GM19463 (cell line): ENCODE measurements at regions not wholly inside any gene's neighbourhood (a gene's known extent, or its start where the extent isn't known, plus 50 kb on each side); places are given as distances from the start of the nearest gene placed in this dataset.
"Not testable (repeated sequence)": the region's sequence is repeated elsewhere in the genome, so short reads cannot be mapped to it uniquely, and the experiment has no call there.

ENCODE experiments used
- ATAC-seq: cut with Tn5 transposase; IDR thresholded peaks from one replicate; pipeline ENCODE4 v1.9.1; 2021; ENCODE audit warnings: mild to moderate bottlenecking, moderate library complexity; ENCODE audit not compliant: unreplicated experiment

DNA sequence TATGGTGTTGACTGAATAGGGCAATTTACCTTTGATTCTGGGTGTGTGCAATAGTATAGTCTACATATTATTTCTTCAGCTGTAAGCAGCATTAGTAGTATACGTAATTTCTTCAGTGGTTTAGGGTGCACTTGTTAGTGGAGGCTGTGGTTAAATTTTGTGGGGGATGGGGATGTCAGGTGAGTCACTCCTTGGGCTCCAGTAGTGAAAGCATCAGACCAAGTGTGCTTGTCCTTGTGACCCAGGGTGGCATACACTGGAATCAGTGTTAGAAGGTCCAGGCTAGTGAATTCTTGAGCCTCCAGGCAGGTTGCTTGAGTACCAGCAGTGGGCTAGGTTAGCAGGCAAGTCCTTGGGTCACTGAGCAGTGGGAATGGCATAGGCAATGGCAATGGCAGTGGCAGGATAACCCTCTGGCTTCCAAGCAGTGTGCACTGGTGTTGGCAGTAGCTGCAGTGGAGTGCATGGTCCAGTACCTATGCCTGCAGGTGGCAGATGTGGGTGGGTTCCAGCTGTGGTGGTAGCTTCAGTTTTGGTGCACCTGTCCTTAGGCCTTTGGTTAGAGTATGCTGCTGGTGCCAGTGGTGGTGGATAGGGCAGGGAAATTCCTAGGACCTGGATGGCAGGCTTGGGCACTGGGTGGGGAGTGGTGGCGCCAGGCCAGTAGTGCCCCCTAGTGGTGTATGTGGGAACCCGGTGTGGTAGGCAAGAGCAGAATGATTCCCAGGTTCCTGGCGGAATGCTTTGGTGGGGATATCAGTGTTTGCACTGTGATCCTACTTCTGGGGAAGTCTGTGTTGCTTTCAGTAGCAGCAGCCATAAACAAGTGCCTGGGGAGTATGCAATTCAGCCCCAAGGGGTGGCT, 531.0 kb downstream of the SMARCA1 start:
- ATAC-seq, result no peak

DNA sequence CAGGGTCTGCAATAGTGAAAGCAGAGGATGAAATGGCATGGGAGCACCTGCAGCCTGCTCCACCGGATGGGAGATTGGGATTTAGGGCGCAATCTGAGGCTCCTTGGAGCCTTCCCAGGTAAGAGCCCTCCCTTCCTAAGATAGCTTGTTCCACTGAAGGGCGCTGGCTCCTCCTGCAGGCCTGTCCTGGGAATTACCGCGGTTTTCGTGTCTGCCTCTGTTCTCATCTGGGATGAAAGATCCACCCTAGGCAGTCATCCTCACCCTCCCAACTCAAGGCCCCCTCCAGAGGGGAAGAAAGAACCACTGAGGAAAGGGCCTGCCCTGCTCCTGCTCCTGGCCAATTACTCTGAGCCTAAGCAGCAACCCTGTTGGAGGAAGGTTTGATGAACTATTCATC, 547.5 kb downstream of the SMARCA1 start:
- ATAC-seq, result peak; percentile 81

DNA sequence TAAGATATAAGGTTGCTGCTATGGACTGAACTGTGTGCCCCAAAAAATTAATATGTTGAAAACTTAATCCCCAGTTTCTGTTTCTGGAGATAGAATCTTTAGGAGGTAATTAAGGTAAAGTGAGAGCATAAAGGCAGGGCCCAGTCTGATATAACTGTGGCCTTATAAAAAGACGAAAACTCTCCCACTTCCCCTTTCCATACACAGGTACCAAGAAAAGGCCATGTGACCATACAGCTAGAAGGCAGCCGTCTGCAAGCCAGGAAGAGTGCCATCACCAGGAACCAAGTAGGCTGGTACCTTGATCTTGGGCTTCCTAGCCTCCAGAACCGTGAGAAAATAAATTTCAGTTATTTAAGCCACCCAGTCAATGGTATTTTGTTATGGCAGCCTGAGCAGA, 550.3 kb downstream of the SMARCA1 start:
- ATAC-seq, result no peak

DNA sequence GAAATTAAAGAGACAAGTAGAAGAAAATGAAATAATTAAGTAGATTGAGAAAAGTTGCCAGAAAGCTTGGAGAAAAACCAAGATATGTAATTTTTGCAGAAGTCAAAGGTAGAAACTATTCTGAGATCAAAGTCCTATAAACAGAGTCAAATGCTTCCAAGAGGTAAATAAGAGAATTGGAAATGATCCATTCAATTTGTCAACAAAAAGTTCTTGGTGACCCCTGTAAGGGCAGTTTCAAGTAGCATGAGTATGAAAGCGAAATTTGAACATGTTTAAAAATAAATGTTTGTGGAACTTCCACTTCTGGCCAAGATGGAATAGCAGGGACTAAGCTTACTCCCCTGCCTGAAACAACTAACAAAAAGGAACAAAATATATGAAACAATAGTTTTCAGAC, 562.0 kb downstream of the SMARCA1 start:
- ATAC-seq, result no peak

DNA sequence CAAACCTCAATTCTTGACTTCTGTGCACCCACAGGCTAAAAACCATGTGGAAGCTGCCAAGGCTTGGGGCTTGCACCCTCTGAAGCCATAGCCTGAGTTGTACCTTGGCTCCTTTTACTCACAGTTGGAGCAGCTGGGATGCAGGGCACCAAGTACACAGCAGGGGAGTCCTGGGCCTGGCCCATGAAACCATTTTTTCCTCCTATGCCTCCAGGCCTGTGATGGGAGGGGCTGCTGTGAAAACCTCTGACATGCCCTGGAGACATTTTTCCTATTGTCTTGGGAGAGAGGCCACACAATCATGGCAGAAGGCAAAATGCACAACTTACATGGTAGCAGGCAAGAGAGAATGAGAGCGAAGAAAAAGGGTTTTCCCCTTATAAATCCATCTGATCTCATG, 568.6 kb downstream of the SMARCA1 start:
- not testable (repeated sequence) for ATAC-seq

DNA sequence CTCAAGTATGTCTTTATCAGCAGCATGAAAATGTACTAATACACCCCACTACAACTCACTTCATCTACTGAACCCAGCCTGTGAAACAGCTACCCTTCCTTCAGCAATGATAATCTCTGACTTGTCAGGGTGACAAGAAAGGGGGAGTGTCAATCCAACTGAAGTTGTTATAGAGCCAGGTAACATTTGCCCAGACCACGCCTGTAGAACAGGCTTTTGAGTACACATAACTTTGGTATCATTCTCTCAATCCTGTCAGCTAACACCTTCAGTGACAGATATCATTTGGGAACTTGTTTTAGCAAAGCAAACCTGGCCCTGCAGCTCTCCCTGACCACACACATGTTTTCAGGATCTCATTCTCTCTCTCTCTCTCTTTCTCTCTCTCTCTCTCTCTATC, 592.2 kb downstream of the SMARCA1 start:
- ATAC-seq, result no peak

DNA sequence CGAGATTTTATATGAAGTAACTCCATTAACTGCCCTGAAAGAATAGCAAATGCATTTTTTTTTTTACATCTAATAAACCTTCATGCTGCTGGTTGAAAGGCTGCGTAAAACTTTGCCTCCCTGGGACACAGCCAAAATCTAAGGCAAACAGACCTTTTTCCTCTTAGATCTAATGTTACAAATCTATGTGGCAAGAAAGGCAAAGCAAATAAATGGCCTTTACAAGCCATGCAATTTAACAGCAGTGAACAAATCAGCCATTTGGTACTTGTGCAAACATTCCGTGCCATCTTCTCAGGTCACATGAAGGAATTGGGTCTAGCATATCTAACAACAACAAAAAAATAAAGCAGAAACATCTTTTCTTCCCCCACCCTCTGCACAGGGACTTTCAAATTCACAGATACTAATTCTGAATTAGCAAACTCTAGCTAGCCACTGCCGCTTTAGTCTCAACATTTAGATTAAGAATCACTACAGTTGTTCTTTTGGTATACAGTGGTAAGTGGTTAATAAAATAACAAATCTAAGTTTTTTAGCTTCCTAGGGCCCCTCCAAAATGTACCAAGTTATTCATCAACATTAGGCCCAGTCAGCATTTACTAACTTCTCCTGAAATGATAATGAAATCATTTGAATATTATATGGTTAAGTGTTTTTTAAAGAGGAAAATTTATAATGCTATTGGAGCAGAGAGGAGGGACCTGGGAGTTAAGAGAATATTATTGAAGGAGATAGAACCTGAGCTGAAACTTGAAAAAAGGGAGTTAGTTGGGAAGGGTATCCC, 593.8 kb downstream of the SMARCA1 start:
- ATAC-seq, result no peak

DNA sequence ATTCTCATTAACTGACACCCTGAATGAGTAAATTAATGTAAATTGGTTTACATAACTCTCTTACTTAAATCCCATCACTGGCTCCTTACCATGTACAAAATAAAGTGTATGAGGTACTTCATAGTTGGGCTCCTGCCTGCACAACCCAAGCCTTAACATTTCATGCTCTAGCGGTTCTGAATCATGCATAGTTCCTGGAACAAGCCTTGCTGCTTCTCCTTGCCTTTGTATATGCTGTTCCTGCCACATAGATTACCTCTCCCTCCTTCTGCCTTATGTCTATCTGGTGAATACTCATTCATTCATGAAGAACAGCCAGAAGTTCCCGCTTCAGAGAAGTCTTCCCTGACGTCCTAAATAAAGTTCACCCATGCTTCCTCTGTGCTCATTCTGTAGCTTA, 594.7 kb downstream of the SMARCA1 start:
- no peak for ATAC-seq

DNA sequence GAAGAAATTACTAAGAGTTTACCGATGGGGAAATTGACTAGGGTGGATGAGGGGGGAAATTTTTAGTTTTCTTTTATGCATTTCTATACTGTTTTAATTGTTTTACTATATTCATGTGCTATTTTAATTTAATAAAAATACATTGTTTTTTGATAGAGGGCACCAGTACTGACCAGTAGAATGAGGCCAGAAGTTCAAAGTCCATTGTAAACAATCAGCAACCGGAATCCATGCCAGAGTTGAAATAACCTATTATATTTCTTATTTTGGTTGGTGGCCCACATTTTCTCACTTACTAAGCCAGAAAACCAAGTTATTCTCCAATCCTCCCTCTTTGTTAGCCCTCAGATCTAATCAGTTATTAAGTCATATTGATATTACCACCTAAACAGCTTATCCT, 595.9 kb downstream of the SMARCA1 start:
- ATAC-seq, result no peak

DNA sequence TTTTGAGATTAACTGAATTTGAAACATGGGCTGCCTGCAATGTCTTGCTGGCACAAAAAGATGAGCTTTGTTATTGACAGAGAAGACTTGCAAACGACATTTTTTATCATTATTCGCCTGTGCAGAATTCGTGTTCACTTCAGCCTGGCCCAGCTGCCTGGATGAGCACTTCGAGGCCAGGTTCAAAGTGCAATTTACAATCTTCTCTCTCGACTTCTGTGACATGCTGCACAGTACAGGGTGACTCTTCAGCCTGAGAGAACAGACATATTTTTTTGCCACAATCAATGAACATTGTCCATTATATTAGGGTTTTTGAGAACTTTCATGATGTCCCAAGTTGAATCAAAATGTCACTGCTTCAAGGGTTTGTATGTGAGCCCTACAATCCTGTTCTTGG, 616.5 kb downstream of the SMARCA1 start:
- no peak for ATAC-seq

DNA sequence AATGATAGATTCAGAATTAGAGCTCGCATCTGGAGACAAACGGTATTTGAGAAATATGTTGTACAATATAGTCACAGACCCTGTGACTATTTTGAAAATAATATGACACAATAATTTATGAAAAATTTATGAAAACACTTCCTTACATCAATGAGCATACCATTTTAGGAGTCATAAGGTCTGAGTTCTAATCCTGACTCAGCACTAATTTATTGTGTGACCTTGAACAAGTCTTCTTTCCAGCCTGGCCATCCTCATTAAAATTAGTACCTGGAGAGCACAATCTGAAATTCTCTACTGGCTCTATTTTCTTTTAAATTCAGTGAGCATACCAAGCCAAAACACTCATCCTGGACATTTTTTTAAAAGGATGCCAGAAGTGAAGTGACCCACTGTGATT, 622.3 kb downstream of the SMARCA1 start:
- no peak for ATAC-seq

DNA sequence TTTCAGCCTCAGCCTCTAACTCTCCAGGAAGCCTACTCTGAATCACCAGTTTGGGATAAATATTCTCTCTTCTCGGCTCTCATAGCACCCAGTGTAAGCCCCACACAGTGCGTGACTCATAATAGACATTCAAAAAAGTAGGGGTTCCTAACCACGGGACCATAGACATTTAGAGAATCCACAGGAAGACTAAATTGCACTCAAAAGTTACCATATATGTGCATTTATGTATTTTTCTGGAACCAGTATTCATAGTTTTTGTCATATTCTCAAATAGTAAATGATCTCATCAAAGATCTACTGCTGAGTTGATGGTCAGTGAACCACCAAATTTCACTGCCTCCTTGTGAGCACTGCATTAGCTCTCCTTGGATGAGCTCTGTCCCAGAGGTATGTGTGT, 625.7 kb downstream of the SMARCA1 start:
- no peak for ATAC-seq

DNA sequence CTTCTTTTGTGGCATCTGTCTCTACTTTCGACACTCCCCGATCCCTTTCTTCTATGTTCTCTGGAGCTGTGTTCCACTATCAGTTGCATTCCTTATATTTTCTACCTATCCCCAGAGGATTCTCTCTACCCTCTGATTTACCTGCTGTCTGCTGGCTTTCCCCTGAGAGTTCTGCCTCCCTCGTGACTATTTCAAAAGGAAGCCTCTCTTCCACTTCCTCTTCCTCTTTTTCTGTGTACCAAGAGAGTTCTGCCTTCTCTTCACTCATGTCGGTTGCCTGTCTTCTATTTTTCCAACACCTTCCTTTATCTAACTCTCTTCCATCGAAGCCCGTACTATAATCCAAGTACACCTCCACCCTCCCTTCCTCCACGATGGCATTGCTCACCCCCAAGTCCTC, 631.7 kb downstream of the SMARCA1 start:
- ATAC-seq, result no peak

DNA sequence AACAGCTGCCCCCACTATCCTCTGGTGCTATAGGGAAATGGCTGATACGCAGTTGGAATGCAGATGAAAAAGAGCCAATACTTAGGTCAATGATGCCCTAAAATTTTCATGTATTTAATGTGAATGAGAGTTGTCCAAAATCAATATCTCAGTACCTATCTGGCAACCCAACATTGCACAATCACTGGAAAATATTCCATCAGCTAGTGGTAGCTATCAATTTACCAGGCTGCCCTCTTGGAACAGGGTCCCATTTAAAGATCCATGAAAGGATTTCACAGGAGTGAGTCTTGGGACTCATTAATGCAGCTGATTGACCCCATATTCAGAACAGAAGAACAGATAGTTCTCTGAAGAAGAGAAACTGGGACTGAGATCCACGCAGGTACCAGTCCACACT, 638.9 kb downstream of the SMARCA1 start:
- ATAC-seq, result no peak

DNA sequence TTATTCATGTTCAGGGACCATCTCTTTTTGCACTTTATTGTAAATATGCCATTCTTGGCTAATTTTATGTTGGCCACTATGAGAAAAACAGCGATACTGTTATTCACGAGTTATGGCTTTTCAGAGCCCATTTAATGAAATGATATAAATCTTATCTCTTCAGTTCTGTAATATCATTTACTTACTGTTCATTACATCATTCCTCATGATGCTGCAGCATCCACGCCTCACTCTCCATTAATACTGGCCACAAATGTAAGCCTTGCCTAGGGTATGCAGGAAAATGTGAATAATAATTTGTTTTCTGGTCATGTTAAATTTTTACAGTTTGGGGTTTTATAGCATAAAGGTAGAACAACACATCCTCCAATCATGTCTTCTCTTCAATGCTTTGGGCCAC, 639.6 kb downstream of the SMARCA1 start:
- ATAC-seq, result no peak

DNA sequence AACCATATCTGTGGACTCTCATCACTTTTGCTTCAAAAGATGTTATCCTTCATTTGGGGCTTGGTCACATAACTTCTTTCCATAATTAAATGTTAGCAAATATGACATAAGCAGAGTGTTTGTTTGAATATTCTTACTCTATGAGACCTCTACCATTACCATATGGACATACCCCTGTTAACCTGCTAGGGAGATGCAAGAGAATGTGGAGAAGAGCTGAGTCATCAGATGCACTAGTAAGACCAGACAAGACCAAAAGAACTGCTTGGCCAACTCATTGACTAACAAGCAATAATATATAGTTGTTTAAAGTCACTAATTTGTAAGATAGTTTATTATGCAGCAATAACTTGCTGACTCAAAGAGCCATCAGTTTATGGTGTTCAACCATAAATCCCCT, 652.9 kb downstream of the SMARCA1 start:
- no peak for ATAC-seq

DNA sequence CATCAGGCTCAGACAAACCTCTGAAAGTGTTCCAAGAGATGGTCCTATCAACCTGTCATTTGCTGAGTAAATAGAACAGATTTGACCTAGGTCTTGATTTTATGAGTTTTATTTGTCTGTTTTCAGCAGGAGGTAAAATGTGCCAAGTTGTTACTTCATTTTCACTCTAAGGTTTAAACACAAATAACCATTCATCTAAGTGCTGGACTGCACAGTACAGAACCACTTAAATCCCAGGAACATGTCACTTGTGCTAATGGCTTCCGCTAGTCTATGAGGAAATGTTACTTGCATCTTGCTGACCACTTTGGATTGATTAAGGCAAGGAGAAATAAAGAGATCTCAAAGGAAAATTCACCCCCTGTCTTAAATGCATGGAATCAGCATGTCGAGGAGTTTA, 660.7 kb downstream of the SMARCA1 start:
- no peak for ATAC-seq

DNA sequence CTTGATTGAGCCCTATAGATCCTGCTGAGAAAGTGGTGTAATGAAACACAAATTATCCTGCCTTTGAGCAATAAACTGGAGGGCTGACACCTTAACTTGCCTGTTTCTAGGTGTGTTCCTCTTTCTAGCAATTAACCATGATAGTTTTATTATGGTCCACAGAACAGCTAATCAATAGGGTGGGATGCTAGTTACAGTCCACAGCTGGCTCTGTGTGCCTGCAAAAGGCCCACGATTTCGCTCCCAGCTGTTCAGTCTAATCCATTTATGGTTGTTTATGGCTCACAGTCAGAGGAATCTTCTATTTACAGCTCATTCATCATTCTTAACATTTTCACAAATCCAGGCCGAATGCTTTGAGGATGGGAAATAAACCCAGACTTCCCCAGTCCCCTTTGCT, 674.9 kb downstream of the SMARCA1 start:
- no peak for ATAC-seq

DNA sequence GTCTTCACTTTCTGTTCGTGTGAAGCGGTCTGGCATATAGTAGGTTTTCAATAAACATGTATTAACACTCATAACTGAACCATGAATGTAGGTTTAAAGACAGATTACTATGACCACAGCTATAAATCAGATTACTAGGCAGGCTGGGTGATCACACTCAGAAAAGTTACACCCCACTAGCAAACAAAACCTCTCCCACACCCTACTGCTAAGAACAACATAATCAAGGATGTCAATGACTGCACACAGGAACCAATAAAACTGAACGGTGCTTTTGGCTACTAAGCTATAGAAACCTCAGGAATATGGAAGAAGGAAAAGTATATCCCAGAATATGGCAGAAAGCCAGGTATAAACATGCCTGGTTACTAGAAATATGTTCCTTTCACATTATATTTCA, 676.9 kb downstream of the SMARCA1 start:
- no peak for ATAC-seq

DNA sequence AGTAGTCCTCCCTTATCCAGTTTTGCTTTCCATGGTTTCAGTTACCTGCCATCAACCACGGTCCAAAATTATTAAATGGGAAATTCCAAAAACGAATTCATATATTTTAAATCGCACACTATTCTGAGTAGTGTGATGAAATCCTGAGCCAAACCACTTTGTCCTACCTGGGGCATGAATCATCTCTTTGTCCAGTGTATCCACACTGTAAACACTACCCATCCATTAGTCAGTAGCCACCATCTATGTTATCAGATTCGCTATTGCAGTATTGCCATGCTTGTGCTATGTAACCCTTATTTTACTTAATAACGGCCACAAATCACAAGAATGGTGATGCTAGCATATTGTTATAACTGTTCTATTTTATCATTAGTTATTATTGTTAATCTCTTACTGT, 704.6 kb downstream of the SMARCA1 start:
- no peak for ATAC-seq

DNA sequence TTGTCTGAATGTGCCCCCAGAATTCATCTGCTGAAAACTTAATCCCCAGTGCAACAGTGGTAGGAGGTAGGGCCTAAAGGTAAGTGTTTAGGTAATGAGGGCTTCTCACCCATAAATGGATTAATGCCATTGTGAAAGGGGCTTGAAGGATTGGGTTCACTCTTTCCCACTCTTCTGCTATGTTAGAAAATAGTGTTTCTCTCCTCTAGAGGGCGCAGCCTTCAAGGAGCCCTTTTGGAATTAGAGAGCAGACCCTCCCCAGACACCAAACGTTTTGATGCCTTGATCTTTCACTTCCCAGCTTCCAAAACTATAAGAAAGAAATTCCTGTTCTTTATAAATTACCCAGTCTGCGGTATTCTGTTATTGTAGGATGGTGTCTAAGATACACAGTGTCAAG, 706.4 kb downstream of the SMARCA1 start:
- ATAC-seq, result no peak

DNA sequence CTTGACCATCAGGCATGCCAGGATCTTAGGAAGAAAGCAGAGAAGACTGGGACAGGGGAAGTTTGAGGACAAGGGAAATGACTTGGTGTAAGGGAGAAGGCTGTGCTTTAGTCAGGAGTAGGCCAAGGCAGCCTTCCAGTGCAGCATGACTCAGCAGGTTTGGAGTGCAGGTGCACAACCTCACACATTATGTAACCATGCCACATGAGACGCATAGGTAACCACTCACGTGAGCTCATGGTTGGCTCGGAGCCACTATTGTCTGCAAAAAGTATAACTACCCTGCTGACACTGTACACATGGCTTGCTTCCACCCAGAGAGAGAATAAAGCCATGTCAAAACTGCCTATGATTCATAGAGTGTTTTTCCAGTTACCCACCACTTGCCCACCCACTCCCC, 715.9 kb downstream of the SMARCA1 start:
- no peak for ATAC-seq
